GM21528 (cell line): ENCODE measurements at regions not wholly inside any gene's neighbourhood (a gene's known extent, or its start where the extent isn't known, plus 50 kb on each side); places are given as distances from the start of the nearest gene placed in this dataset.
"Not testable (repeated sequence)": the region's sequence is repeated elsewhere in the genome, so short reads cannot be mapped to it uniquely, and the experiment has no call there.

ENCODE experiments used
- ATAC-seq: cut with Tn5 transposase; IDR thresholded peaks from one replicate; pipeline ENCODE4 v1.9.1; 2021; ENCODE audit warnings: mild to moderate bottlenecking, moderate library complexity; ENCODE audit not compliant: unreplicated experiment, low FRiP score

DNA sequence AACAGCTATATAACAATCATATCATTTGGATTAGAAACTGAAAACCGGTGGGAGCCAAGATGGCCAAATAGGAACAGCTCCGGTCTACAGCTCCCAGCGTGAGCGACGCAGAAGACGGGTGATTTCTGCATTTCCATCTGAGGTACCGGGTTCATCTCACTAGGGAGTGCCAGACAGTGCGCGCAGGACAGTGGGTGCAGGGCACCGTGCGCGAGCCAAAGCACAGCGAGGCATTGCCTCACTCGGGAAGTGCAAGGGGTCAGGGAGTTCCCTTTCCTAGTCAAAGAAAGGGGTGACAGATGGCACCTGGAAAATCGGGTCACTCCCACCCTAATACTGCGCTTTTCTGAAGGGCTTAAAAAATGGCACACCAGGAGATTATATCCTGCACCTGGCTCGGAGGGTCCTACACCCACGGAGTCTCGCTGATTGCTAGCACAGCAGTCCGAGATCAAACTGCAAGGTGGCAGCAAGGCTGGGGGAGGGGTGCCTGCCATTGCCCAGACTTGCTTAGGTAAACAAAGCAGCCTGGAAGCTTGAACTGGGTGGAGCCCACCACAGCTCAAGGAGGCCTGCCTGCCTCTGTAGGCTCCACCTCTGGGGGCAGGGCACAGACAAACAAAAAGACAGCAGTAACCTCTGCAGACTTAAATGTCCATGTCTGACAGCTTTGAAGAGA lies 1041.5 kb downstream of the SLC6A15 start:
- not testable (repeated sequence) for ATAC-seq

DNA sequence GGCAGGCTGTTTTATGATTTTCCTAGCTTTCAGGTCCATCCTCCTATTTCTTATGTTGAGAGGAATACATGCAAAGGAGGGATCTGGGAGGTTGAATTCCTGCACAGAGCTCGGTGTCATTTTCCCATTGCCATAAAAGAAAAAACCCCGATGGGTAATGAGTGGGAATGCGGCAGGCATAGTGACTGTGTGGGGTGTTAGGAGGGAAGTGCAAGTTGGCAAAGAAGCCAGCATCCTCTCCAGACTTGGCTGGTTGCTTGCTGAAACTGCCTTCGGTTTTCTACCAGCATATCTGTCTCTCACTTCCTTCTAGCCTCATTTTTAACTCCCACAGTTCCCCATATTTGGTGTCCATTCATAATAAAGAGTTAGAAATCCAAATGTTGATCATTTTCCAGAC lies 1046.1 kb downstream of the SLC6A15 start:
- ATAC-seq, result no peak

DNA sequence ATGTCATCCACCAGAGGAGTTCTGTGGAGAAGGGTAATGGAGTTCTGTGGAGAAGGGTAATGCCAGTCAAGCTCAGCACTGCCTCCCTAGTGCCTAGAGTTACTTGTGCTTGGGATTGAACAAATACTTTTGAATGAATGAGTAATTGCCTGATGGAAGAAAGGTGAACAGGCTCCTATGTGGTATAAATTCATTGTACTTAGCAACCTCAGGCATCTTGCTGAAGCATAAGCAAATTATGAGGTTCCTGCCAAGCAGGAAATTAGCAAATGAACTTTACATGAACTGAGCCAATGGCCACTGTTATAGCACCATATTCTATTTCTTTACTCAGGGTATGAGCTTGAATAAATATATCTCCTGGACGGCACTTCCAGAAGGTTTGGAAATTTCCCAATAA lies 1047.2 kb downstream of the SLC6A15 start:
- ATAC-seq, result no peak

DNA sequence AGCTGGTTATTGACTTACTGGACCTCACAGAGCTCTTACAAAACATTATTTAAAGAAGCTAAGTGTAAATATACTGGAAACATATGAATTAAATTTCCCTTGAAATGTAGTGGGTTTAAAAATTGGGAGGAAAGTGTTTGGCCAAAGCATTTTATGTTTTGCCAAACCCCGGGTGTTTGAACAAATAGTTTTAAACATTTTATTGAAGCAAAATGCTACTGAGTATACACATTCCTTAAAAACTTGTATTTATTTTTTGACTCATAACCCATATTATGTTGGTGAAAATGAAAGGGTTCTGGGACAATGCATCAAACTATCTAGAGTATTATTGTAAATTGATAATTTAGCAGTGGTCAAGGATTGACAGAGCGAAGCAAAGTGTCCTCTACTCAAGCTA lies 1048.5 kb downstream of the SLC6A15 start:
- ATAC-seq, result no peak

DNA sequence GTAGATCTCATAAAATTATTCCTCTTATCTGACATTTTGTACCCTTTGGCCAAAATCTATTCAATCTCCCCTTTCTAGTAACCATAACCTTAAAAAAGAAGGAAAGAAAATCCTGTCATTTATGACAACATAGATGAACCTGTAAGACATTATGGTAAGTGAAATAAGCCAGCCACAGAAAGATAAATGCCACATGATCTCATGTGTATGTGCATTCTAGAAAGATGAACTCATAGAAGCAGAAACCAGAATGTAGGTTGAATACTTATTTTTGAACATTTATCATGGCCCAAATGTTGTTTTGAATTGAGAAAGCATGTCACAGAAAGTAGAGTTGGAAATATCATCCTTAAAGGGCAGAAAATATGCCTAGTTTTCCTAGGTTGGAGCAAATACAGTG lies 1053.6 kb downstream of the SLC6A15 start:
- no peak for ATAC-seq

DNA sequence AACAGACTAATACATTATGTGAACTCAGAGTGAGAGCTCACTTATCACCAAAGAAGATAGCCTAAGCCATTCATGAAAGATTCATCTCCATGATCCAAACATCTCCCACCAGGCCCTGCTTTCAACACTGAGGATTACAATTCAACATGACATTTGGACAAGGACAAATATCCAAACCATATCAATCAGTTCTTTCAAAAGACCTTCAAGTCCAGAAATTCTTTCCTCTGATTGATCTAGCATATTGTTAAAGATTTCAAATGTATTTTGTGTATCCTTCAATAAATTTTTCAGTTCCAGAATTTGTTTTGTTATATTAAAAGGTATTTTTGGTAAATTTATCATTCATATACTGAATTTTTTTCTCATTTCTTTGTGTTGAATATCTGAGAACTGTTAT lies 1055.8 kb downstream of the SLC6A15 start:
- no peak for ATAC-seq

DNA sequence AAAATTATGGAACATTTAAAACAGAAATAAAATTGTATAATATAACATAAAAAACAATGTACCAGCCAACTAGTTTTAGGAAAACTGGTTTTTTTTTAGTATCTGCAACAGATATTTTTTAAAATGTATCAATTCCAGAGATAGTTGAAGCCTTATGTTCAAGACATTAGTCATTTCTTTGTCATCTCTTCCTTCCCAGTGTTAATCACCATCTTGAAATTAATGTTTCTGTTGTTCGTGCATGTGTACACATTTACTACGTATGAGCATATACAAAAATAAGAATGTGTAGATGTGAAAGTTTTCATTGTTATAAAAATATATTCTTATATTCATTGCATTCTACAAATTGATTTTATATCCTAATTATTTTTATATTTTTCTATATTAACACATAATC lies 1062.1 kb downstream of the SLC6A15 start:
- ATAC-seq, result no peak

DNA sequence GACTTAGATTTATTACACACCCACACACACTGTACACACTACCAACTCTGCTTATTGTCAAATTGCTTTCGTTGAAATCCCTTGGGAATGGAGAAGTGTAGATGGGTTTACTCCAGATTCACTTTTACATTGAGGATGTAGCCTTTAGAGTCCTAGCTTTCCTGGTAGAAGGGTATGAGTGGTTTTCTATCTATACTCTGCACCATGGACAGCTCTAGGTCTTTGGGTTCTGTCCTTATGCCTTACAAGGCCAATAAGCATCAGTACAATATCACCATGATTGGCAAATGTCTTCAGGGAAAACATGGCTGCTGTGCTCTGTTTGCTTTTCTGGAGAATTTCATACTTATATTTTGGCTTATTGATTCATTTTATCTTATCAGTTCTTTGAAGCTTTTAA lies 1063.9 kb downstream of the SLC6A15 start:
- ATAC-seq, result no peak

DNA sequence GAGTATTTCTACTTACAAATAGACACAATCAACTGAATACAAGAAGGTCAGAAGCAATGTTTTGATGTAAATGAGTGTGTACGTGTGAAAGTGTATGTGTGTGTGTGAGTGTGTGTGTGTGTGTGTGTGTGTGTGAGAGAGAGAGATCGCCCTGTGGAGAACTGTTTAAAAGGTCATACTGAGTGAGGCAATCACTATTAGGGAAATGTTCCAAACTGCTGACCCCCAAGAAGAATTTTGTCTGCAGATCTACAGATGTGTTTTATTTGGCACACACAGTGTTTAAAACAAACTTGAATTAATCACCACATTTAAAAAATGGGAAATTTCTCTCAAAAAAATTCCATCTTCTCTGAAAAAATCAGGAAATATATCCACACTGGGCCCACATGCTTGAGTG lies 1069.1 kb downstream of the SLC6A15 start:
- ATAC-seq, result no peak

DNA sequence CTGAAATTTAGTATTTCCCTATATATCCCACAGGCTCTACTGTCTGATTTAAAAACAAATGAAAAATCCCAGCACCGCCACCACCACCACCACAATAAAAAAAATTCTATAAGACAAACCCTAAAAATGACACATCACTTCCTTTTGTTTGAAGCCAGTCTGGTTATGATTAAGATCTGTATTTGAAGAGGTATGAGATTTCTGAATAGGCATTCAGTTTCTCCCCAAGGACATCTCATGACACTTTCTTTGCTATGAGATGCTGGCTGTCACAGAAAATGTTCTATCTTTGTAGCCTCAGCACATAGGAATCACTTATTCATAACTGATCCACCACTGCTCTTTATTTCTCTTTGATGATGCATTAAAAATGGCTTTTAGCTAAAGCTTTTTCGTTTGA lies 1071.0 kb downstream of the SLC6A15 start:
- no peak for ATAC-seq

DNA sequence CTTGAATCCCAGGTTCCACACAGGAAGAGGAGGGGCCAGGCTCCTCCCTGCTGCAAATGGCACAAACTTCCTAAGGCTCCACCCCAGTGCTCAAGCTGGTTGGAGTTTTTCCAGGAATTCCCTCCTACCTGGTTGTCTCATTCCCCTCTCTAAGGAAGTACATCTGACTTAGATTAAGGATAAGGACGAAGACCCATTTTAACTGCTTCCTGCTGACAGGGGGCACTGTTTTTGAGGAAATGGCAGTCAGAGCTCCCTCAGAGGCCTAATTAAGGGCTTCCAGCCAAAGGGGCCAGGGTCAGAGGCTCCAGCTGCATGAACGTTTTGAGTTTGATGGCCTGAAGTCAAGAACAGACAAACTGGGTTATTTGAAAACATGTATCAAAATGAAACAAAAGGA lies 1084.7 kb downstream of the SLC6A15 start:
- no peak for ATAC-seq

DNA sequence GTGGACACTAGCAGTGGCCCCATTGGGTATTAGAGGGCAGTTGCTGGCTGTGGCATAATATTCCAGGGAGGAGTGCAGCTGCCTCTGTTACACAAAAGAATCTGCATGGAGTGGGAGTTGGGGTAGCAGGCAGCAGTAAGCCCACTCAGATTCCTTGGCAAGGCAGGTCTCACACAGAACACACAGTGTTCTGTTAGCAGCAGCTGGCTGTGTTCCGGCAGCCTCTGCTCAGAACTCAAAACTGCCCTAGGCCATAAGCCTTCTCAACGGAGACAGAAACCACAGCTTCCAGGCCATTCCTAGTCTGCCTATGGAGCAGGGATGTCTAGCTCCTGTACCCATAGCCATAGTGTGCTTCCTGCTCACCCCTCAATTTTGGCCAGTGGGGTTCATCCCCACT lies 1085.4 kb downstream of the SLC6A15 start:
- no peak for ATAC-seq

DNA sequence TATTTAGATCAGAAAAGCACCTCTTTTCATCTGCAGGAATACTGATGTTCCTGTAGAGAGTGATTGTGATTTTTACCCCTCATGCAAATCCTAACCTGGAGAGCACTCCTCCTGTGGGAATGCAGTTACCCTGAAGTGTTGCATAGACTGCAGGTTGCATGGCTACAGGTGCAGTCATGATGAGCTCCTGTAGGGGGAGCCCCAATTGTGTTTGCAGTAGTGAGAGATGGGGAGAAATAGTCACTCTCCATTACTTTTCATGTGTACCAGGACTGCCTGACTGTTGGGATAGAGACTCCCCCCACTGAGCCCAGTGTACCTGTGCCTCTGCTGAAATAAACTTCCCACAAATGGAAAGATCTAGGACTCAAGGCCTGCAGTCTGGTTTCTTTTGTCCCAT lies 1086.5 kb downstream of the SLC6A15 start:
- ATAC-seq, result peak; percentile 61

DNA sequence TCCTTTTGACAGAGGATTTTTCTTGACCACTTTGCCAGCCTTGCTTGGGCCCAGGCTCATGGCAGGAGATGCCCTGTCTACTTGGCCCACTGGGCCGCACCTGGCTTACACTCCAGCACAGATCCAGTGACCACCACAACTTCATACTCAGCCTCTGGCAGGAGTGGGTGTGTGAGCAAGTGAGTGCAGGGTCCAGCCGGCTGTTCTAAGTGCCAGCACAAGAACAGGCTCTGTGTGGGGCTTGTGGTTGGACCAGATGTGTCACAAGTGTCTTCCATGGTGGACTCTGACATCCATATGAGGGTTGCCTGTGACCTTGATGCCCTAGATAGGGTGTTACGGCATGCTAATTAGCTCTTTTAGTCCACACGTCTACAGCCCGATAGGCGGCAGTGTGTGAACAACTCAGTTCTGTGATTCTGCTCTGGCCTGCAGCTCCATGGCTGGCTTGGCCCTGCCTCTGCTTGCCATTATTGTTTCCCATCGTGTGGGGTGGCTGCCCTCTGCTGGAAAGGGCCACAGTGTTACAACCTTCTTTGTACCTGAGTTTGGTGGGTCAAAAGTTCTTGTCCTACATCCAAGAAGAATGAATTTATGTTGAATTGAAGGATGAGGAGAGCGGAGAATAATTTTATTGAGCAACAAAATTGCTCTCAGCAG lies 1089.1 kb downstream of the SLC6A15 start:
- peak; percentile 92 for ATAC-seq

DNA sequence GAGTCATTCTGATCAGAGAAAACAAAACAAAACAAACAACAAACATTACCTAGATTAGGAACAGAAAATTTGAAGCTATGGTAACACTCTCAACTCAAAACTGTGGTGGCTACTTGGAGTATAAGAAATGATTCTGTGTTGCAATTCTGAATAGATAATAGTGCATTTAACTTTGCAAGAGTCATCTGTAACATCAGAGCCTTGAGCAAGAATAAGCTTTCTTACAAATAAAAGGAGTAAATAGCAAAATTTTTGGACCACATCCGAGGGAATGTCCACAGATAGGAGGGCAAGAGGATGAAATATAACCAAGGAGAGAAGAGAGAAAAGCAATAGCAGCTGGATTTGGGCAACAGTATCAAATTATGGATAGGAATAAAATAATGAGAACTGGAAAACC lies 1090.6 kb downstream of the SLC6A15 start:
- no peak for ATAC-seq

DNA sequence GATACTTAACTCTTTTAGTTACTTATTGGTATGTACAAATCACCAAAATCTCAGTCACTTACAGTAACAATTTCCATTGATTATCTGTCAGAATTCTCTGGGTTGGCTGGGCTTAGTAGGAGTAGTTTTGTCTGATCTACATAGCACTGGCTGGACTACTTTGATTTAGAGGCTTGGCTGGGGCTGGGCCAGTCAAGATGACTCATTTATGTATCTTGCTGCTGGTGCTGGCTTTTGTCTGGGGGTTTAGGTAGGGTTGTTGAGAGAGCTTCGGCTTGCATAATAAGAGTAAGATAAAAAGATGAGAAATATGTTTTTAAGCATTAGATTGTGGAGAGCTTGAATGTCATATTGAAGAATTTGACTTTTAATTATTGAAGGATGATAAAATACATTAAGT lies 1093.7 kb downstream of the SLC6A15 start:
- ATAC-seq, result no peak

DNA sequence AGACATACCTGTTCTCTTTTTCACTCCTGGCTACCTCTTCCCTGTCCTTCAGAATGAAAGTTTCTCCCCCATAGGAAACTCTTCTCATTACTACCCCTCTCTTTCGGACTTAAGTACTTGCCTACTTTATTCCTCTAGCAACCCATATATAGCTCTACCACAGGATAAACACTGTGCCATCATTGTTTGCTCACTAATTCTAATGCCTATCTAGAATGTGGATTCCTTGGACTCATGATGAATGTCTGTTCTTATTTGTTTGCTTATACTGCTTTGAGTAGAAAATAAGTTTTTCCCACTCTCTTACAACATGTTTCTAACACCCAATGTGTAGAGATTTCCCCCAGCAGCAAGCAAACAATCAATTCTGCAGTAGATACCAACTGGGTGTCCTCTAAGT lies 1094.9 kb downstream of the SLC6A15 start:
- no peak for ATAC-seq

DNA sequence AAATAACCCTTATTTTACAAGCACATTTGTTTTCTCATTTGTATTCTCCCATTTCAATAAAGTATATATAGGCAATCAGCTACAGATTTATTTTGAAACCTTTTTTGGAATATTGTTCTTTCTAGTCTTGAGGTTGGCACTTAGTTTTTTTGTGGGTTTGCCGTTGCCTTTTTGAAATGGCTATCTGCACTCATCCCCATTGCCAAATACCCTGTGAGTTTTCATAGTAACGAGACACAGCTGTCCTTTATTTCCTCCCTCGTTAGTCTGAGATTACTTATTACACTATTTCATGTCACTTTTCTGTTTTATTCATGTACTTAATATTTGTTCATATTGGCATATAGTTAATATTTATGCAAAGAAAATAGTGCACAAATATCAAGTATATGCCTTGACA lies 1104.0 kb downstream of the SLC6A15 start:
- ATAC-seq, result no peak

DNA sequence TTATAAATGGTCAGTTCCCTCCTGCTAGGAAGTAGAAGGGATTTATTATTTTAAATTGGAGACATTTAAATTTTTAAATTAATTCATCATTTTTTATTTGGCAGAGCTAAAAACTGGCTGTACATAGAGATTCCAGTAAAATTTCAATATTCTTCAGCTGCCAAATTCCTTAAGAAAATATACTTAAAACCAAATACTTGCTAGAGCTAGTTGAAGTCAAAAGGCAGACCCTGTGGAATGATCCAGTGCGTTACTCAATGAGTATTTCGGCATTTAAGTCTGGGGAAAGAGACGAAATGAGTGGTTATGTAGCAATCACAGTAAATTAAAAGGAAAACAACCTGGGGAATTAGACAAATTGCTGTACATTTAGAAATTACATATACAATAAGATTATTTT lies 1104.7 kb downstream of the SLC6A15 start:
- ATAC-seq, result no peak

DNA sequence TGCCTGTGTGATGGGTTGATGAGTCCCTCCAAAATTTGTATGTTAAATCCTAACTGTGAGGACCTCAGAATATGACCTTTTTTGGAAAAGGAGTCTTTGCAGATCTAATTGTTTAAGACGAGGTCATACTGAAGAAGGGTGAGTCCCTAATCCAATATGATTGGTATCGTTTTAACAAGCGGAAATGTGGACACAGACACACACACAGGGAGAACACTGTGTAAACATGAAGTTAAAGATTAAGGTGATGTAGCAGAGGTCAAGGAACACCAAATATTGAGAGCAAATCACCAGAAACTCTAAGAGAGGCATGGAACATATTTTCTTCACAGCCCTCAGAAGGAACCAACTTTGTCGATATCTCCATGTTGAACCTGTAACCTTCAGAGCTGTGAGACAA lies 1106.7 kb downstream of the SLC6A15 start:
- no peak for ATAC-seq

DNA sequence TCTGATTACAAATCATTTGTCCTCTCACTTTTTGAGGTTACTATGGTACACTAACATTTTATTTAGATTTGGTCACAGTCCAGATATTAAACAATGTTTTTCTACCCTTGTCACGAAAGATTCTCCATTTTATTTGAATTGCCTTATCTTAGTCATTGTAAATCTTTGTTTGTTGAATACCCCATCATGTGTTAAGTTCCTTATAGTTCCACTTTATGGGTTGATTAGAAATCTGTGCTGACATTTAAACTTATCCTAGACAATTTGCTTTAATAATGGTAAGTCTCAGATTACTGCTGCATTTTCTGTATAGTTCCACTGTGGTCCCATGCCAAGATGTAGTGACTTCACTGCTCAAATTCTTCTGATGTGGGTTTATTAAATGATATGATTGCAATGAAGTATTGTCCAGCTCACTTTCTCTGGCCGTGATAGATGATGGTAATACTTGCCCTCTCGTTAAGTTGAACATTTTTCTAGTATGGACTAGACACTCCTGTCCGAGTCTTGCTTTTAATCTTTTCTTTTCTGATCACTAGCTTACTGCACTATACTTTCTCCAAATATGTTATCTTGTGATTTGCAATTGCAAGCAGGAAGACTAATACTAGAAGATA lies 1107.3 kb downstream of the SLC6A15 start:
- ATAC-seq, result no peak

DNA sequence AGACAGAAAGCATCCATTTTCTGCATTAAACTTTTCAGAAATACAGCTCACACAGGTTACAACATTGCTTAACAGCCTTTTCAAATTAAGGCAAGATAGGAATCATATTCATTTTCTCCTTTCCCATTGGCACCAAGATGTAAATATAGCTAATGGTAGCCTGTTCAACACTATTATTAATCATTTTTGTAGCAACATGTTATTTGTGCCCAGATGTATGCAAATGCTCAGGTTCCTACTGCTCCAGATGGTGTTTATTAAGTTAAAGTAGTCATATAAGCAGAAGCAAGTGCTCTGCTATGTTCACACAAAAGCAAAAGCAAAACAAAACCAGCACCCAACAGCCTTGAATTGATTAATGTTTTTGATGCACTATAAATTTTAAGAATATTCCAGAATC lies 1110.6 kb downstream of the SLC6A15 start:
- ATAC-seq, result no peak
